A549 (cell line): ENCODE measurements at regions not wholly inside any gene's neighbourhood (a gene's known extent, or its start where the extent isn't known, plus 50 kb on each side); places are given as distances from the start of the nearest gene placed in this dataset.

ENCODE experiments used
- ATAC-seq, 2 experiments: fragments of 200-7000 bp in 1 of 2; fragments of >200 bp in 1 of 2; cut with Nextera tagmentation in 1 of 2; cut with Tn5 transposase in 1 of 2; 3 replicates each; pipeline versions ENCODE4 v1.8.0 to v1.9.1; 2018 to 2020; ENCODE audit warnings: mild to moderate bottlenecking in 1 of 2, moderate library complexity in 1 of 2
- CTCF ChIA-PET: fragments of 300-600 bp; sonication (Branson Sonifier 250); formaldehyde crosslinking; extraction: SDS; loops from one replicate; lab custom pipeline; 2021; ENCODE audit warnings: antibody characterized with exemption, inconsistent platforms; lab: Yijun Ruan, JAX
- POLR2A ChIA-PET: fragments of 350-600 bp; formaldehyde crosslinking; extraction: SDS; loops from one replicate; lab custom pipeline; 2021; ENCODE audit warnings: antibody characterized with exemption, inconsistent platforms; lab: Yijun Ruan, JAX
- DNase-seq, 2 experiments: peaks; one replicate each; pipeline versions ENCODE4 v3.0.0 to v3.0.0-alpha.2; 2011 to 2016; ENCODE audit warnings: low read depth in 1 of 2, low spot score in 1 of 2
- FAIRE-seq: peaks from 2 replicates; lab custom pipeline; 2011; peaks lifted over from hg19 to GRCh38; lab: Jason Lieb, UNC
- H3K27ac ChIP-seq, 2 experiments: fragments of >200 bp; sonication (Bioruptor Twin); formaldehyde crosslinking; 3 replicates each; pipeline ENCODE4 v1.5.1; 2016 to 2017
- H3K4me1 ChIP-seq: fragments of >200 bp; sonication (Bioruptor Twin); formaldehyde crosslinking; 3 replicates; pipeline ENCODE4 v1.6.1; 2016
- H3K4me2 ChIP-seq: fragments of >200 bp; sonication (Bioruptor Twin); formaldehyde crosslinking; 3 replicates; pipeline ENCODE4 v1.6.1; 2016
- H3K4me3 ChIP-seq: fragments of >200 bp; sonication (Bioruptor Twin); formaldehyde crosslinking; 3 replicates; pipeline ENCODE4 v1.5.1; 2016
- H3K9me3 ChIP-seq: fragments of >200 bp; sonication (Bioruptor Twin); formaldehyde crosslinking; 3 replicates; pipeline ENCODE4 v1.6.1; 2016
- ATOH8 ChIP-seq: fragments of 250-450 bp; sonication (Bioruptor Pico); IDR thresholded peaks from 2 replicates; pipeline ENCODE4 v1.5.0; 2020; ENCODE audit warnings: low read depth, mild to moderate bottlenecking, moderate library complexity
- BCL3 ChIP-seq: fragments of >200 bp; sonication (Bioruptor Twin); formaldehyde crosslinking; IDR thresholded peaks from 3 replicates; pipeline ENCODE4 v1.6.1; 2016
- CBX2 ChIP-seq: fragments of 200-600 bp; sonication (generic); IDR thresholded peaks from 2 replicates; pipeline ENCODE4 v1.6.1; 2016; ENCODE audit warnings: low read depth, mild to moderate bottlenecking, borderline replicate concordance
- CBX8 ChIP-seq: fragments of 200-600 bp; sonication (generic); IDR thresholded peaks from 2 replicates; pipeline ENCODE4 v1.6.1; 2016
- CEBPB ChIP-seq, 2 experiments: fragments of >200 bp in 1 of 2; sonication (Bioruptor Twin) in 1 of 2; formaldehyde crosslinking in 1 of 2; IDR thresholded peaks; 2 replicates each; pipeline ENCODE4 v1.6.1; 2012 to 2016
- E2F6 ChIP-seq: IDR thresholded peaks from 2 replicates; pipeline ENCODE4 v1.6.1; 2012; ENCODE audit warnings: low read depth, borderline replicate concordance
- EHF ChIP-seq: fragments of 250-450 bp; sonication (Bioruptor Pico); IDR thresholded peaks from 2 replicates; pipeline ENCODE4 v1.5.0; 2020; ENCODE audit warnings: mild to moderate bottlenecking
- ELK1 ChIP-seq: fragments of 150-350 bp; IDR thresholded peaks from 2 replicates; pipeline ENCODE4 v1.6.1; 2014; ENCODE audit warnings: low read depth, mild to moderate bottlenecking, low read length
- EP300 ChIP-seq, 2 experiments: fragments of >200 bp; sonication (Bioruptor Twin); formaldehyde crosslinking; IDR thresholded peaks; 2 replicates in 1 of 2; 3 replicates in 1 of 2; pipeline ENCODE4 v1.6.1; 2016 to 2017
- ESRRA ChIP-seq: fragments of 150-350 bp; IDR thresholded peaks from 2 replicates; pipeline ENCODE4 v1.6.1; 2014; ENCODE audit warnings: mild to moderate bottlenecking, low read length, borderline replicate concordance
- FOXS1 ChIP-seq: fragments of 250-450 bp; sonication (Bioruptor Pico); IDR thresholded peaks from 2 replicates; pipeline ENCODE4 v1.5.0; 2020; ENCODE audit warnings: mild to moderate bottlenecking, moderate library complexity
- HDAC2 ChIP-seq: fragments of 200-600 bp; sonication (generic); IDR thresholded peaks from 2 replicates; pipeline ENCODE4 v1.6.1; 2016
- HES2 ChIP-seq: fragments of >200 bp; sonication (Bioruptor Twin); formaldehyde crosslinking; IDR thresholded peaks from 2 replicates; pipeline ENCODE4 v1.6.1; 2016
- HEYL ChIP-seq: fragments of 250-450 bp; sonication (Bioruptor Pico); IDR thresholded peaks from 2 replicates; pipeline ENCODE4 v1.8.0; 2021; ENCODE audit warnings: mild to moderate bottlenecking, moderate library complexity
- KDM1A ChIP-seq: fragments of 200-600 bp; sonication (generic); IDR thresholded peaks from 2 replicates; pipeline ENCODE4 v1.6.1; 2016; ENCODE audit warnings: low read depth, mild to moderate bottlenecking
- MAZ ChIP-seq: fragments of 150-350 bp; IDR thresholded peaks from 2 replicates; pipeline ENCODE4 v1.6.1; 2014; ENCODE audit warnings: antibody characterized with exemption, low read depth, low read length, borderline replicate concordance
- NR3C1 ChIP-seq: fragments of >200 bp; sonication (Bioruptor Twin); formaldehyde crosslinking; IDR thresholded peaks from 3 replicates; pipeline ENCODE4 v1.6.1; 2017
- POLR2A ChIP-seq: IDR thresholded peaks from 2 replicates; pipeline ENCODE4 v1.6.1; 2012; ENCODE audit warnings: mild to moderate bottlenecking, low read length
- POLR2AphosphoS2 ChIP-seq: conservative IDR thresholded peaks from 2 replicates; pipeline ENCODE4 v1.6.1; 2012; ENCODE audit warnings: low read length, improper control_type of control experiment, inconsistent platforms
- RFX5 ChIP-seq: fragments of 450-650 bp; IDR thresholded peaks from 2 replicates; pipeline ENCODE4 v1.7.1; 2014; ENCODE audit warnings: antibody characterized with exemption, mild to moderate bottlenecking, moderate library complexity
- TP53 ChIP-seq: fragments of 250-450 bp; sonication (Bioruptor Pico); IDR thresholded peaks from 2 replicates; pipeline ENCODE4 v1.5.0; 2021; ENCODE audit warnings: mild to moderate bottlenecking, moderate library complexity
- WGBS: methylation state at CpG from one replicate; pipeline ENCODE4 v1.1.6; 2017; ENCODE audit errors: missing lambda C conversion rate; 5-methylcytosine and 5-hydroxymethylcytosine counted together

- ChIA-PET CTCF (interaction anchor here (1.9 kb wide), 1 partner anchor 18 kb away, joined by 5 read pairs; no protein-coding TSS in a partner anchor), POLR2A (no interaction called here)
- DNase-seq = no peak
- TF ChIP-seq POLR2AphosphoS2 (no peak), EP300 (IDR thresholded peaks at IDR 0.05) (no peak), HES2 (no peak), ATOH8 (CRISPR knock-in tag) (no peak), CEBPB (IDR thresholded peaks at IDR 0.05) (no peak), KDM1A (no peak), CBX2 (no peak), HEYL (CRISPR knock-in tag) (no peak)
- 88% methylated on average over 15 of the region's 30 CpGs for WGBS
- Histone ChIP-seq H3K27ac (no peak overlapping the region), H3K4me3 (no peak overlapping the region), H3K4me2 (no peak overlapping the region), H3K9me3 (no peaks in the 10 kb centered on the region), H3K4me1 (no peaks in the 10 kb centered on the region)
- no peak for FAIRE-seq
- no peak for ATAC-seq
These were observed 70.8 kb downstream of the RGS12 start for GRCh38 chr4:3363411-3364141.

- no peak for ATAC-seq
- Histone ChIP-seq H3K27ac (no peak overlapping the region), H3K4me2 (no peak overlapping the region), H3K4me3 (no peak overlapping the region), H3K9me3 (no peaks in the 10 kb centered on the region), H3K4me1 (no peaks in the 10 kb centered on the region)
- CTCF ChIA-PET = interaction anchor here (1.9 kb wide), 1 partner anchor 18 kb away, joined by 5 read pairs; no protein-coding TSS in a partner anchor
- 91% methylated on average over 7 of the region's 17 CpGs for WGBS
- no peak for FAIRE-seq
- POLR2A ChIA-PET = no interaction called here
- DNase-seq = no peak
- TF ChIP-seq POLR2A (no peak), HDAC2 (no peak), NR3C1 (no peak), MAZ (no peak), RFX5 (no peak), EHF (CRISPR knock-in tag) (no peak), FOXS1 (CRISPR knock-in tag) (no peak), ESRRA (no peak), TP53 (CRISPR knock-in tag) (no peak), E2F6 (no peak)
These were observed 71.4 kb downstream of the RGS12 start for GRCh38 chr4:3364199-3364598.

GRCh38 chr4:3364634-3365314 lies 72.0 kb downstream of the RGS12 start:
- 90% methylated on average over 16 of the region's 18 CpGs for WGBS
- FAIRE-seq (no peak), ATAC-seq (no peak)

More at GRCh38 chr4:3364634-3365314, 72.0 kb downstream of the RGS12 start:
- H3K4me3 ChIP-seq = no peak overlapping the region
- ChIA-PET POLR2A (no interaction called here), CTCF (interaction anchor here (1.9 kb wide), 1 partner anchor 19 kb away, joined by 5 read pairs; no protein-coding TSS in a partner anchor)
- H3K4me2 ChIP-seq = no peak overlapping the region
- H3K4me1 ChIP-seq = no peaks in the 10 kb centered on the region
- no peaks in the 10 kb centered on the region for H3K9me3 ChIP-seq
- TF ChIP-seq ELK1 = no peak
- TF ChIP-seq BCL3 = no peak
- TF ChIP-seq CBX8 = no peak
- no peak for TF ChIP-seq POLR2AphosphoS2
- no peak for TF ChIP-seq CEBPB (IDR thresholded peaks at IDR 0.05)
- H3K27ac ChIP-seq = no peak overlapping the region
- DNase-seq = no peak
